K562 (cell line): ENCODE measurements at regions not wholly inside any gene's neighbourhood (a gene's known extent, or its start where the extent isn't known, plus 50 kb on each side); places are given as distances from the start of the nearest gene placed in this dataset.

Experiments
- ATAC-seq: fragments of 200-7000 bp; cut with Tn5 transposase; 3 replicates; pipeline ENCODE4 v1.9.1; 2020; ENCODE audit warnings: moderate library complexity
- BruUV-seq: library from RNA; stranded (reverse); fragments of 400-500 nt; replicated peaks from 2 replicates; lab custom pipeline; 2021; lab: Mats Ljungman, UMichigan
- CTCF ChIA-PET: fragments of 300-600 bp; formaldehyde crosslinking; extraction: SDS; loops from one replicate; lab custom pipeline; 2021; ENCODE audit warnings: low intra/inter-chr PET ratio; lab: Yijun Ruan, JAX
- POLR2A ChIA-PET: fragments of 300-600, 350-650 bp; sonication (Branson Sonifier 250); formaldehyde crosslinking; extraction: SDS; loops from one replicate; lab custom pipeline; 2021; ENCODE audit warnings: antibody characterized with exemption, inconsistent platforms; lab: Yijun Ruan, JAX
- DNase-seq, 4 experiments: peaks; one replicate each; pipeline versions ENCODE4 v3.0.0 to v3.0.0-alpha.2; 2011 to 2018; ENCODE audit warnings: low spot score in 3 of 4, mixed read lengths in 3 of 4; ENCODE audit errors: extremely low read depth in 1 of 4
- FAIRE-seq: peaks from 2 replicates; lab custom pipeline; 2011; peaks lifted over from hg19 to GRCh38; lab: Jason Lieb, UNC
- H2AFZ ChIP-seq: 2 replicates; pipeline ENCODE4 v1.6.0; 2011; ENCODE audit warnings: low read depth, low read length, control low read depth, inconsistent platforms
- H3K27ac ChIP-seq: fragments of 200-600 bp; 3 replicates; pipeline ENCODE4 v1.8.0; 2011; ENCODE audit warnings: low read depth, mild to moderate bottlenecking, control low read depth, inconsistent platforms, low read length, moderate library complexity, mixed read lengths; ENCODE audit errors: extremely low read depth
- H3K27me3 ChIP-seq, 2 experiments: fragments of 300-600 bp in 1 of 2; 2 replicates in 1 of 2; 3 replicates in 1 of 2; pipeline versions ENCODE4 v1.6.0 to v1.8.0; 2011; ENCODE audit warnings: inconsistent platforms in 2 of 2, low read length in 2 of 2, mild to moderate bottlenecking in 1 of 2, mixed read lengths in 1 of 2, moderate library complexity in 1 of 2; ENCODE audit not compliant: control insufficient read depth in 2 of 2, insufficient read depth in 2 of 2
- H3K36me3 ChIP-seq: fragments of 300-600 bp; 3 replicates; pipeline ENCODE4 v1.8.0; 2011; ENCODE audit warnings: mild to moderate bottlenecking, low read length, inconsistent platforms; ENCODE audit not compliant: control insufficient read depth, insufficient read depth
- H3K4me1 ChIP-seq, 2 experiments: fragments of 200-600 bp in 1 of 2; replicated peaks in 1 of 2; 2 replicates in 1 of 2; 3 replicates in 1 of 2; pipeline versions ENCODE4 v1.5.1 to v1.8.0; 2011; ENCODE audit warnings: inconsistent platforms in 2 of 2, low read length in 2 of 2, mild to moderate bottlenecking in 1 of 2, mixed read lengths in 1 of 2, moderate library complexity in 1 of 2; ENCODE audit not compliant: control insufficient read depth in 2 of 2, insufficient read depth in 2 of 2
- H3K4me2 ChIP-seq: 2 replicates; pipeline ENCODE4 v1.6.1; 2011; ENCODE audit warnings: low read length, control low read depth, inconsistent platforms, mixed read lengths; ENCODE audit not compliant: insufficient read depth
- H3K4me3 ChIP-seq: fragments of 200-600 bp; sonication (generic), shearing (Covaris generic); 2 replicates; pipeline ENCODE4 v1.5.1; 2016; ENCODE audit warnings: control low read depth, inconsistent platforms
- H3K79me2 ChIP-seq: fragments of 200-600 bp; 3 replicates; pipeline ENCODE4 v1.8.0; 2011; ENCODE audit warnings: low read length, inconsistent platforms; ENCODE audit not compliant: control insufficient read depth, insufficient read depth
- H3K9ac ChIP-seq, 2 experiments: 2 replicates each; pipeline versions ENCODE4 v1.6.0 to v1.6.1; 2011; ENCODE audit warnings: low read depth in 2 of 2, low read length in 2 of 2, control low read depth in 1 of 2, inconsistent platforms in 1 of 2, mild to moderate bottlenecking in 1 of 2, mixed read lengths in 1 of 2; ENCODE audit not compliant: insufficient read depth in 1 of 2
- H3K9me1 ChIP-seq: one replicate; pipeline ENCODE4 v1.6.0; 2011; ENCODE audit warnings: inconsistent platforms, mild to moderate bottlenecking, low read length, moderate library complexity; ENCODE audit not compliant: control insufficient read depth, insufficient read depth
- H3K9me3 ChIP-seq: replicated peaks from 2 replicates; pipeline ENCODE4 v1.5.1; 2011; ENCODE audit warnings: low read depth, low read length, inconsistent platforms; ENCODE audit not compliant: control insufficient read depth, insufficient read depth
- H4K20me1 ChIP-seq: replicated peaks from 2 replicates; pipeline ENCODE4 v1.6.1; 2011; ENCODE audit warnings: low read length, inconsistent platforms, mixed read lengths; ENCODE audit not compliant: control insufficient read depth, insufficient read depth
- BRD9 ChIP-seq: fragments of 450-650 bp; IDR thresholded peaks from 2 replicates; pipeline ENCODE4 v1.6.1; 2018; ENCODE audit warnings: low read depth; ENCODE audit not compliant: partially characterized antibody
- CBX8 ChIP-seq: fragments of 200-600 bp; sonication (generic); IDR thresholded peaks from 2 replicates; pipeline ENCODE4 v1.6.1; 2012; ENCODE audit warnings: borderline replicate concordance, mixed run types, low read depth, mild to moderate bottlenecking, moderate library complexity, mixed read lengths, low read length, control low read depth, inconsistent platforms; ENCODE audit not compliant: poor library complexity, severe bottlenecking; ENCODE audit errors: extremely low read depth
- HLTF ChIP-seq: fragments of 450-650 bp; IDR thresholded peaks from 2 replicates; pipeline ENCODE4 v1.6.1; 2016
- MCM3 ChIP-seq: fragments of 450-650 bp; IDR thresholded peaks from 2 replicates; pipeline ENCODE4 v1.6.1; 2016
- MTF1 ChIP-seq: fragments of 250-450 bp; sonication (Bioruptor Pico); IDR thresholded peaks from 2 replicates; pipeline ENCODE4 v1.9.0; 2021; ENCODE audit warnings: moderate library complexity, mild to moderate bottlenecking, inconsistent platforms, borderline replicate concordance
- MXI1 ChIP-seq: IDR thresholded peaks from 2 replicates; pipeline ENCODE4 v1.6.1; 2011; ENCODE audit warnings: low read depth, mild to moderate bottlenecking, improper control_type of control experiment, low read length
- NBN ChIP-seq: fragments of 450-650 bp; IDR thresholded peaks from 2 replicates; pipeline ENCODE4 v1.6.1; 2016; ENCODE audit warnings: low read depth, mild to moderate bottlenecking
- OTX1 ChIP-seq: fragments of 450-650 bp; formaldehyde crosslinking; IDR thresholded peaks from 2 replicates; pipeline ENCODE4 v1.4.0; 2022; ENCODE audit warnings: mild to moderate bottlenecking
- RFX1 ChIP-seq: fragments of 450-650 bp; IDR thresholded peaks from 2 replicates; pipeline ENCODE4 v1.6.1; 2016; ENCODE audit warnings: mild to moderate bottlenecking, moderate library complexity
- ZFP1 ChIP-seq: fragments of 450-650 bp; formaldehyde crosslinking; IDR thresholded peaks from 2 replicates; pipeline ENCODE4 v1.4.0; 2020; ENCODE audit warnings: mild to moderate bottlenecking, mixed read lengths
- WGBS: fragments of 100-300 bp; shearing (Covaris generic); methylation state at CpG from one replicate; pipeline ENCODE4 v1.1.6; 2016; ENCODE audit warnings: low coverage, mixed read lengths; ENCODE audit not compliant: insufficient coverage; ENCODE audit errors: missing lambda C conversion rate; 5-methylcytosine and 5-hydroxymethylcytosine counted together
- in situ Hi-C: fragments of 300-500 bp; cut with MboI; formaldehyde crosslinking; loops from 4 replicates; pipeline ENCODE4 v1.15.0; 2018; ENCODE audit warnings: inconsistent platforms, mixed read lengths
- intact Hi-C: fragments of 100-400 bp; cut with micrococcal nuclease; formaldehyde crosslinking; loops from 2 replicates; pipeline ENCODE4 v1.14.2; 2022
- TF ChIP-seq, protein P1 (sequence below): fragments of 450-650 bp; formaldehyde crosslinking; IDR thresholded peaks from 2 replicates; pipeline ENCODE4 v1.4.0; 2022; ENCODE audit warnings: missing genetic modification characterization
- TF ChIP-seq, protein P2 (sequence below): sonication (generic); formaldehyde crosslinking; IDR thresholded peaks from 2 replicates; pipeline ENCODE4 v1.8.0; 2022; ENCODE audit warnings: mild to moderate bottlenecking, low read depth, missing genetic modification reagents
- TF ChIP-seq, protein P3 (sequence below): fragments of 250-450 bp; sonication (Bioruptor Pico); IDR thresholded peaks from 2 replicates; pipeline ENCODE4 v1.8.0; 2022; ENCODE audit warnings: moderate library complexity, mild to moderate bottlenecking, inconsistent platforms
- TF ChIP-seq, protein P4 (sequence below): fragments of 200-800 bp; sonication (Bioruptor generic); IDR thresholded peaks from 2 replicates; pipeline ENCODE4 v1.6.1; 2017; ENCODE audit warnings: missing genetic modification characterization, missing compliant biosample characterization
- TF ChIP-seq, protein P5 (sequence below): IDR thresholded peaks from 2 replicates; pipeline ENCODE4 v1.6.1; 2016; ENCODE audit warnings: missing genetic modification characterization, missing compliant biosample characterization
- TF ChIP-seq, protein P6 (sequence below): fragments of 450-650 bp; formaldehyde crosslinking; conservative IDR thresholded peaks from 2 replicates; pipeline ENCODE4 v1.4.0; 2022; ENCODE audit warnings: mild to moderate bottlenecking, missing genetic modification characterization

DNA sequence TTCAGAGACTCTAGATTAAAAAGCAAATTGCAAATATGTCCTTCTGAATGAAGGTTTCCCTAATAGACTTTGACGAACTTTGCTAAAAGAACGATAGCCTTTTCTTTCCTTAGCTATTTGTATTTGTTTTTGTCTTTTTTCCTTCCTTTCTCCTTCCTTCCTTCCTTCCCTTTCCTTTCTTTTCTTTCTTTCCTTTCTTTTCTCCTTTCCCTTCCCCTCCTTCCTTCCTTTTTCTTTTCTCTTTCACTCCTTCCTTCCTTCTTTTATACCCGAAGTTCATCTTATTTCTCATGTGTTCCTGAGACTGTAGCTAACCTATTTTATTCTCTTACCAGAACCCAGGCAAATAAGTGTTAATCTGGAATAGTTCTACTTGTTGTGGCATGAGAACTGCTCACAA is 381.2 kb upstream of the RUNX1 start:
- ChIA-PET CTCF (no interaction called here), POLR2A (interaction anchor here (0.7 to 1.2 kb wide), 3 partner anchors 9 to 137 kb away, joined by 3 to 7 read pairs (median 4); no protein-coding TSS in a partner anchor)
- no peaks in the 10 kb centered on the region for H3K9me1 ChIP-seq
- H2AFZ ChIP-seq, result no peak overlapping the region; the same call in 1 of the 2 replicates
- H3K4me3 ChIP-seq, result no peak overlapping the region
- no TSS peak for BruUV-seq
- intact Hi-C loops, result no loop called here
- no peaks in the 10 kb centered on the region for H3K9me3 ChIP-seq
- H3K79me2 ChIP-seq, result no peaks in the 10 kb centered on the region
- in situ Hi-C loops, result loop anchor here (10.0 kb wide), 1 partner anchor 395 kb away; no protein-coding TSS in a partner anchor
- no peak overlapping the region for H3K27ac ChIP-seq
- DNase-seq (no peak), ATAC-seq (no peak), FAIRE-seq (peak; percentile 6)
- H3K27me3 ChIP-seq, result peaks cover 2 to 5% of the 10 kb centered on the region in 2 experiments; a peak in 1 of 5 replicates
- WGBS, result 30% methylated on average over 3 of the region's 3 CpGs
- no peak overlapping the region for H3K4me2 ChIP-seq
- no peaks in the 10 kb centered on the region for H3K36me3 ChIP-seq
- no peaks in the 10 kb centered on the region for H3K4me1 ChIP-seq
- H3K9ac ChIP-seq, result no peak overlapping the region
- H4K20me1 ChIP-seq, result no peaks in the 10 kb centered on the region
- TF ChIP-seq CBX8 (no peak), MCM3 (no peak), MXI1 (no peak), NBN (no peak), ZFP1 (CRISPR knock-in tag) (no peak), HLTF (no peak), BRD9 (no peak), MTF1 (no peak), OTX1 (0 out of 2 replicates have a peak, but pooled peaks have one; percentile 21), RFX1 (no peak)
- TF ChIP-seq, protein P1, sequence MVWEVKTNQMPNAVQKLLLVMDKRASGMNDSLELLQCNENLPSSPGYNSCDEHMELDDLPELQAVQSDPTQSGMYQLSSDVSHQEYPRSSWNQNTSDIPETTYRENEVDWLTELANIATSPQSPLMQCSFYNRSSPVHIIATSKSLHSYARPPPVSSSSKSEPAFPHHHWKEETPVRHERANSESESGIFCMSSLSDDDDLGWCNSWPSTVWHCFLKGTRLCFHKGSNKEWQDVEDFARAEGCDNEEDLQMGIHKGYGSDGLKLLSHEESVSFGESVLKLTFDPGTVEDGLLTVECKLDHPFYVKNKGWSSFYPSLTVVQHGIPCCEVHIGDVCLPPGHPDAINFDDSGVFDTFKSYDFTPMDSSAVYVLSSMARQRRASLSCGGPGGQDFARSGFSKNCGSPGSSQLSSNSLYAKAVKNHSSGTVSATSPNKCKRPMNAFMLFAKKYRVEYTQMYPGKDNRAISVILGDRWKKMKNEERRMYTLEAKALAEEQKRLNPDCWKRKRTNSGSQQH, result 0 out of 2 replicates have a peak, but pooled peaks have one; percentile 24
- TF ChIP-seq, protein P2, sequence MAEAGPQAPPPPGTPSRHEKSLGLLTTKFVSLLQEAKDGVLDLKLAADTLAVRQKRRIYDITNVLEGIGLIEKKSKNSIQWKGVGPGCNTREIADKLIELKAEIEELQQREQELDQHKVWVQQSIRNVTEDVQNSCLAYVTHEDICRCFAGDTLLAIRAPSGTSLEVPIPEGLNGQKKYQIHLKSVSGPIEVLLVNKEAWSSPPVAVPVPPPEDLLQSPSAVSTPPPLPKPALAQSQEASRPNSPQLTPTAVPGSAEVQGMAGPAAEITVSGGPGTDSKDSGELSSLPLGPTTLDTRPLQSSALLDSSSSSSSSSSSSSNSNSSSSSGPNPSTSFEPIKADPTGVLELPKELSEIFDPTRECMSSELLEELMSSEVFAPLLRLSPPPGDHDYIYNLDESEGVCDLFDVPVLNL (CRISPR knock-in tag), result no peak
- TF ChIP-seq, protein P3, sequence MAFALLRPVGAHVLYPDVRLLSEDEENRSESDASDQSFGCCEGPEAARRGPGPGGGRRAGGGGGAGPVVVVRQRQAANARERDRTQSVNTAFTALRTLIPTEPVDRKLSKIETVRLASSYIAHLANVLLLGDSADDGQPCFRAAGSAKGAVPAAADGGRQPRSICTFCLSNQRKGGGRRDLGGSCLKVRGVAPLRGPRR (CRISPR knock-in tag), result no peak
- TF ChIP-seq, protein P4, sequence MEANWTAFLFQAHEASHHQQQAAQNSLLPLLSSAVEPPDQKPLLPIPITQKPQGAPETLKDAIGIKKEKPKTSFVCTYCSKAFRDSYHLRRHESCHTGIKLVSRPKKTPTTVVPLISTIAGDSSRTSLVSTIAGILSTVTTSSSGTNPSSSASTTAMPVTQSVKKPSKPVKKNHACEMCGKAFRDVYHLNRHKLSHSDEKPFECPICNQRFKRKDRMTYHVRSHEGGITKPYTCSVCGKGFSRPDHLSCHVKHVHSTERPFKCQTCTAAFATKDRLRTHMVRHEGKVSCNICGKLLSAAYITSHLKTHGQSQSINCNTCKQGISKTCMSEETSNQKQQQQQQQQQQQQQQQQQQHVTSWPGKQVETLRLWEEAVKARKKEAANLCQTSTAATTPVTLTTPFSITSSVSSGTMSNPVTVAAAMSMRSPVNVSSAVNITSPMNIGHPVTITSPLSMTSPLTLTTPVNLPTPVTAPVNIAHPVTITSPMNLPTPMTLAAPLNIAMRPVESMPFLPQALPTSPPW (CRISPR knock-in tag), result no peak
- TF ChIP-seq, protein P5, sequence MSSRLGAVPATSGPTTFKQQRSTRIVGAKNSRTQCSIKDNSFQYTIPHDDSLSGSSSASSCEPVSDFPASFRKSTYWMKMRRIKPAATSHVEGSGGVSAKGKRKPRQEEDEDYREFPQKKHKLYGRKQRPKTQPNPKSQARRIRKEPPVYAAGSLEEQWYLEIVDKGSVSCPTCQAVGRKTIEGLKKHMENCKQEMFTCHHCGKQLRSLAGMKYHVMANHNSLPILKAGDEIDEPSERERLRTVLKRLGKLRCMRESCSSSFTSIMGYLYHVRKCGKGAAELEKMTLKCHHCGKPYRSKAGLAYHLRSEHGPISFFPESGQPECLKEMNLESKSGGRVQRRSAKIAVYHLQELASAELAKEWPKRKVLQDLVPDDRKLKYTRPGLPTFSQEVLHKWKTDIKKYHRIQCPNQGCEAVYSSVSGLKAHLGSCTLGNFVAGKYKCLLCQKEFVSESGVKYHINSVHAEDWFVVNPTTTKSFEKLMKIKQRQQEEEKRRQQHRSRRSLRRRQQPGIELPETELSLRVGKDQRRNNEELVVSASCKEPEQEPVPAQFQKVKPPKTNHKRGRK, result peak; percentile 90
- TF ChIP-seq, protein P6, sequence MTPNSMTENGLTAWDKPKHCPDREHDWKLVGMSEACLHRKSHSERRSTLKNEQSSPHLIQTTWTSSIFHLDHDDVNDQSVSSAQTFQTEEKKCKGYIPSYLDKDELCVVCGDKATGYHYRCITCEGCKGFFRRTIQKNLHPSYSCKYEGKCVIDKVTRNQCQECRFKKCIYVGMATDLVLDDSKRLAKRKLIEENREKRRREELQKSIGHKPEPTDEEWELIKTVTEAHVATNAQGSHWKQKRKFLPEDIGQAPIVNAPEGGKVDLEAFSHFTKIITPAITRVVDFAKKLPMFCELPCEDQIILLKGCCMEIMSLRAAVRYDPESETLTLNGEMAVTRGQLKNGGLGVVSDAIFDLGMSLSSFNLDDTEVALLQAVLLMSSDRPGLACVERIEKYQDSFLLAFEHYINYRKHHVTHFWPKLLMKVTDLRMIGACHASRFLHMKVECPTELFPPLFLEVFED (CRISPR knock-in tag), result 0 out of 2 replicates have a peak, but pooled peaks have one; percentile 29
